ENCODE measurements at regions not wholly inside any gene's neighbourhood (a gene's known extent, or its start where the extent isn't known, plus 50 kb on each side); places are given as distances from the start of the nearest gene placed in this dataset.
A peak's percentile ranks its signal among the peaks of the same experiment; 100 is the strongest.

- Histone ChIP-seq H3K4me3 (no peak overlapping the region), H3K9me3 (no peaks in the 10 kb centered on the region), H3K27ac (peak overlapping the region; percentile 41 to 93 (median 90)), H3K36me3 (no peaks in the 10 kb centered on the region), H3K27me3 (no peaks in the 10 kb centered on the region), H3K4me1 (peaks cover 44% of the 10 kb centered on the region in 2 donors)
- no peak for ATAC-seq
- in situ Hi-C loops (cut with MboI; ENCODE audit: low sequenced_read_pairs in 4 of 4) (no loop called here), intact Hi-C loops (cut with DNase I; ENCODE audit: low total_unique reads) (loop anchor here (2.0 to 5.0 kb wide), 2 partner anchors 33 to 292 kb away; partner anchors contain the start of gene GSE1)
- TF ChIP-seq CTCF (IDR thresholded peaks at IDR 0.05 in 4 of 5, conservative IDR thresholded peaks at IDR 0.05 in 1 of 5) = no peak
- no peak for TF ChIP-seq POLR2A (IDR thresholded peaks at IDR 0.05)
- no peak for DNase-seq
Observed at GRCh38 chr16:85319984-85320440, 207.7 kb upstream of the CIBAR2 start.

GRCh38 chr16:85320677-85321385, 208.6 kb upstream of the CIBAR2 start:
- Histone ChIP-seq H3K27me3 (no peaks in the 10 kb centered on the region), H3K4me1 (peaks cover 39 to 42% of the 10 kb centered on the region in 2 donors), H3K27ac (peak overlapping the region; percentile 86 to 93 (median 90)), H3K9me3 (no peaks in the 10 kb centered on the region), H3K4me3 (no peak overlapping the region), H3K36me3 (no peaks in the 10 kb centered on the region)
- intact Hi-C loops (cut with DNase I; ENCODE audit: low total_unique reads) = loop anchor here (2.0 to 5.0 kb wide), 2 partner anchors 34 to 291 kb away; partner anchors contain the start of gene GSE1
- ATAC-seq (no peak), DNase-seq (no peak)
- in situ Hi-C loops (cut with MboI; ENCODE audit: low sequenced_read_pairs in 4 of 4) = no loop called here
- TF ChIP-seq POLR2A (IDR thresholded peaks at IDR 0.05) = no peak
- TF ChIP-seq CTCF (IDR thresholded peaks at IDR 0.05 in 4 of 5, conservative IDR thresholded peaks at IDR 0.05 in 1 of 5) = no peak

- in situ Hi-C loops (cut with MboI; ENCODE audit: low sequenced_read_pairs in 4 of 4) (no loop called here), intact Hi-C loops (cut with DNase I; ENCODE audit: low total_unique reads) (loop anchor here (2.0 to 5.0 kb wide), 4 partner anchors 35 to 291 kb away; partner anchors contain the start of gene GSE1)
- Histone ChIP-seq H3K27ac (peak overlapping the region; percentile 86 to 93 (median 90)), H3K9me3 (no peaks in the 10 kb centered on the region), H3K4me3 (peak overlapping the region in 1 of 4 donors; percentile 22), H3K4me1 (peaks cover 34 to 36% of the 10 kb centered on the region in 2 donors), H3K36me3 (no peaks in the 10 kb centered on the region), H3K27me3 (no peaks in the 10 kb centered on the region)
- DNase-seq (peak; percentile 98 to 99), ATAC-seq (peak; percentile 90 to 91)
- peak in 1 of 2 donors; percentile 12 for TF ChIP-seq POLR2A (IDR thresholded peaks at IDR 0.05)
- no peak for TF ChIP-seq CTCF (IDR thresholded peaks at IDR 0.05 in 4 of 5, conservative IDR thresholded peaks at IDR 0.05 in 1 of 5)
Observed at GRCh38 chr16:85321509-85322271, 209.4 kb upstream of the CIBAR2 start.

GRCh38 chr16:85323230-85323960, 211.1 kb upstream of the CIBAR2 start:
- intact Hi-C loops (cut with DNase I; ENCODE audit: low total_unique reads) = loop anchor here (2.0 to 5.0 kb wide), 3 partner anchors 37 to 289 kb away; partner anchors contain the start of gene GSE1
- H3K9me3 ChIP-seq = no peaks in the 10 kb centered on the region
- in situ Hi-C loops (cut with MboI; ENCODE audit: low sequenced_read_pairs in 4 of 4) = no loop called here

More at GRCh38 chr16:85323230-85323960, 211.1 kb upstream of the CIBAR2 start:
- Histone ChIP-seq H3K27me3 (no peaks in the 10 kb centered on the region), H3K4me3 (no peak overlapping the region), H3K27ac (peak overlapping the region; percentile 86 to 93 (median 90)), H3K36me3 (no peaks in the 10 kb centered on the region), H3K4me1 (peaks cover 33 to 35% of the 10 kb centered on the region in 2 donors)
- ATAC-seq = no peak
- TF ChIP-seq CTCF (IDR thresholded peaks at IDR 0.05 in 4 of 5, conservative IDR thresholded peaks at IDR 0.05 in 1 of 5) (no peak), POLR2A (IDR thresholded peaks at IDR 0.05) (no peak)
- no peak for DNase-seq
